MM.1S (cell line): ENCODE measurements at regions not wholly inside any gene's neighbourhood (a gene's known extent, or its start where the extent isn't known, plus 50 kb on each side); places are given as distances from the start of the nearest gene placed in this dataset.

Experiments
- EZH2 ChIP-seq: fragments of 300-600 bp; sonication (generic); optimal IDR thresholded peaks from 2 replicates; pipeline ENCODE3; 2017; ENCODE audit warnings: low read depth, mild to moderate bottlenecking, antibody characterized with exemption, low read length, mixed read lengths
- TF ChIP-seq, protein P1 (sequence below): fragments of 300-600 bp; sonication (generic); IDR thresholded peaks from 2 replicates; pipeline ENCODE4 v1.5.1; 2016; ENCODE audit warnings: antibody characterized with exemption, low read length, mixed read lengths

DNA sequence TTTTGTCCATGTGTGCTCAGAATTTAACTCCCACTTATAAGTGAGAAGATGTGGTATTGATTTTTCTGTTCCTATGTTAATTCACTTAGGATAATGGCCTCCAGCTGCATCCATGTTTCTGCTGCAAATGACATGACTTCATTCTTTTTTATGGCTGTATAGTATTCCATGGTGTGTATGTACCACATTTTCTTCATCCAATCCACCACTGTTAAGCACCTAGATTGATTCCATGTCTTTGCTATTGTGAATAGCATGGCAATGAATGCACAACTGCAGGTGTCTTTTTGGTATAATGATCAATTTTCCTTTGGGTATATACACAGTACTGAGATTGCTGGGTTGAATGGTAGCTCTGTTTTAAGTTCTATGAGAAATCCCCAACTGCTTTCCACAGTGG lies 657.7 kb downstream of the ETNK1 start:
- TF ChIP-seq, protein P1, sequence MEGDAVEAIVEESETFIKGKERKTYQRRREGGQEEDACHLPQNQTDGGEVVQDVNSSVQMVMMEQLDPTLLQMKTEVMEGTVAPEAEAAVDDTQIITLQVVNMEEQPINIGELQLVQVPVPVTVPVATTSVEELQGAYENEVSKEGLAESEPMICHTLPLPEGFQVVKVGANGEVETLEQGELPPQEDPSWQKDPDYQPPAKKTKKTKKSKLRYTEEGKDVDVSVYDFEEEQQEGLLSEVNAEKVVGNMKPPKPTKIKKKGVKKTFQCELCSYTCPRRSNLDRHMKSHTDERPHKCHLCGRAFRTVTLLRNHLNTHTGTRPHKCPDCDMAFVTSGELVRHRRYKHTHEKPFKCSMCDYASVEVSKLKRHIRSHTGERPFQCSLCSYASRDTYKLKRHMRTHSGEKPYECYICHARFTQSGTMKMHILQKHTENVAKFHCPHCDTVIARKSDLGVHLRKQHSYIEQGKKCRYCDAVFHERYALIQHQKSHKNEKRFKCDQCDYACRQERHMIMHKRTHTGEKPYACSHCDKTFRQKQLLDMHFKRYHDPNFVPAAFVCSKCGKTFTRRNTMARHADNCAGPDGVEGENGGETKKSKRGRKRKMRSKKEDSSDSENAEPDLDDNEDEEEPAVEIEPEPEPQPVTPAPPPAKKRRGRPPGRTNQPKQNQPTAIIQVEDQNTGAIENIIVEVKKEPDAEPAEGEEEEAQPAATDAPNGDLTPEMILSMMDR: no peak
- TF ChIP-seq EZH2: no peak
